Stimulated activated CD4-positive, alpha-beta T cell treated with anti-CD3 and anti-CD28 coated beads, Interleukin-15, amount 100 ng/mL, for 24 hours (primary cell): ENCODE measurements at regions not wholly inside any gene's neighbourhood (a gene's known extent, or its start where the extent isn't known, plus 50 kb on each side); places are given as distances from the start of the nearest gene placed in this dataset.

Experiments used
- DNase-seq: peaks from one replicate; pipeline ENCODE4 v3.0.0-alpha.2; 2020

GRCh38 chr12:75716291-75717025 lies 205.0 kb upstream of the KRR1 start:
- DNase-seq = no peak

DNA sequence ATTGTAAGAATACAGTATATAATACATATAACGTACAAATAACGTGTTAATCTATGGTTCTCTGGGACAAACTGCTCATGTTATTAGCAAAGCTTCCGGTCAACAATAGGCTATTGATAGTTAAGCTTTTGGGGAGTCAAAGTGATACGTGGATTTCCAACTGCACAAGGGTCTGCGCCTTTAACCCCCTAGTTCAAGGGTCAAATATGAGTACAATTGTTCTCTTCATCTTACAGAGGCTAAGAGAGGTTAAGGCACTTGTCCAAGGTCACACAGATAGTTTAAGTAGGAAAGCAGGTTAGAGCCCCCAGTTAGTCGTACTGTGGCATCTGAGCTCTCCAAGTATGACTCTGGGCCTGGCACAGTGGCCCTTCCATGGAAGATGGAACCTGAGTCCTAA lies 204.3 kb upstream of the KRR1 start:
- no peak for DNase-seq

- no peak for DNase-seq
These were observed 203.9 kb upstream of the KRR1 start for GRCh38 chr12:75715323-75715644.

DNA sequence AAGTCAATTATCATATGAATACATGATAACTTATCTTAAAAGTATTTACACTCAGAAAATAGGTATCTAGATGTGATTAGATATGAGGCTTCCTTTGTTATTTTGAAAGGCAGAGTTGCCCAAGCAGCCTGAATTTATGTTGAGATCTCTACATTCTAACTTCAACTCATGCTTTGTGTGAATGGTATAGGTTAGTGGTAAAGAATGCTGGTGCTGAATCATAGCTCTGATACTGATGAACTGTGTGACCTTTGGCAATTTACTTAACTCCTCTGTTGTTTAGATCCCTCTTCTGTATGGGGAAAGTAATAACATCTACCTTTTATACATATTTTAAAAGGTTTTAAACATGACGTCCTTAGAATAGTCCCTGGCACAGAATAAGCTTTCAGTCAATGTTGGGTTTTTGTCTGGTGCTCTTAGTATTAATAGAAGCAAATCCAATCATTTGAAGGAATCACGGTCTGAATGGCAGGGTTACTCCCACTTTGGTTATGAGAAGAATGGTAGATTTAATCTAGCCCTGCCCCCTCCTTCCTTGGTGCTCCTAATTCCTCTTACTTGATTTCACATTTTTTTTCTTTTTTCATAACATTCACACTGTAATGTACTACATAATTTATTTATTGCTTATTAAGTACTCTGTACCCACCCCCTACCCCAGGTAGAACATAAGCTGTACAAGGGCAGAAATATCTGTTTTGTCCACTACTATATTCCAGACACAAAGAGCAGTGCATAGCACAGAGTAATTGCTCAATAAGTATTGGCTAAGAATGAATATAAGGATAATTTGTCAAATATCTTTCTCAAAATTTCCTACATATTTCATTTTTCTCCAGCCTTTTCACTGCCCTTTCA lies 203.3 kb upstream of the KRR1 start:
- no peak for DNase-seq

- DNase-seq = no peak
These were observed 202.0 kb upstream of the KRR1 start for GRCh38 chr12:75713434-75713833.

DNA sequence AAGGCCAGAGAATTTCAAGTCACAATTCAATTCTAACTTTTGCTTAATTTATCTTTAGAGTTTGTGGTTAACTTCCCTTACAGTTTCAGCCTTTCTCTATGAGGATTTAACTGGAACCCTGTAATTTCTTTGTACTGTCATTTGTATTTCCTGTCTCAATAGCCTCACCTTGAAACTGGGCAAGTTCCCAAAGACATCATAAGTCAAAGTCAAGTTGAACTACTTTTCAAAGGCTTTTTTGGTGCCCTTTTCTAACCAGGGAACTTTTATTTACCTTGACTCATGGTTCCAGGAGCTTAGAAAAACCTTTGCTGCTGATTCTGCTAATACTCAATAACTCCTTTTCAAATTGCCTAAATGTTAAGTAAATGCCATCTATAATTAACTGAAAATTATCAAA lies 200.8 kb upstream of the KRR1 start:
- no peak for DNase-seq

DNA sequence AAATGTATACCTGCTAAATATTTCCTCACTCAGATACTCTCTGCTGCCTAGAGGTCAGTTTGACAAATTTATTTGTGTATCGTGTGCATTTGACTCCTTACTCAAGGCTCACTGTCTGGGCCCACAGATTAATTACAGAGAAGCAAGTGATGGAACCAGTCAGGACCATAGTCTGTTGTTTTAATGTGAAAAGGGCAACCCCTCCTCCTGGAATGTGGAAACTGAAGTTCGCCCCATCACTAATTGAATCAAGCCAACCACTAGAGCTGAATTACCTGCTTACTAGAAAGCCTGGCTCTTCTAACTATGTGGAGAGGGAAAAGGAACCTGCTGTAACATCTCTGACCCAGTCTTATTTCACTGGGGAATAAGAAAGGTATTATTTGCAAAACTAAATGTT lies 199.9 kb upstream of the KRR1 start:
- DNase-seq = no peak

DNA sequence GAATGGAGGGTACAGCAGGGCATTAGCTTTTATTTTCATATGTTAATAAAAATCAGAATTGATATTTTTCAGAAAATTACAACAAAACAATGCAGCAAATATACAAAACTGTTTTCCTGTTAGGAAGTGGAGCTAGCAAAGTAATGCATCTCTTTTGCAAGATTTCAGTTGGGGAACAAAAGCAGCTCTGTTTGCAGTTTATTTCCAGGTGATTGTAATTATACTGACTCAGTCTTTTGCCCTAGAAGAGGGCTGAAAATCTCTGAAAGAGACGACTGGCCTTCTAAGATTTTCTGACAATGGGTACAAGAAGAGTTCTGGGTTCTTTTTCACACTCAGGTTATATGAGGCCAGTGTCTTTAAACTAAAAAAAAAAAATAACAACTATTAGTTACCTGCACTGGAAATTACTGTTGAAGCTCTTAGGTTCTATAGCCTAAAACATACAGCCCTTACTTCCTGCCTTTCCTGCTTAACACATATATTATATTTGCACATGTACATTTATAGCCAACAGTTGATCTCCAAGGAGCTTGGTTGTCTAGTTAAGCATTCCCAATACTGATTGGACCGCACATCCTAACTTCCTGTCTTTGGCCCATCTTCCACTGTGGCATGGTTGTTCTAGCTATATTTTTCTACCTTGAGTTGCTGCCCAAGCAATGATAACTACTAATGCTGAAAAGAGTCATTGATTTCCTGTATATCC lies 199.1 kb upstream of the KRR1 start:
- no peak for DNase-seq

DNA sequence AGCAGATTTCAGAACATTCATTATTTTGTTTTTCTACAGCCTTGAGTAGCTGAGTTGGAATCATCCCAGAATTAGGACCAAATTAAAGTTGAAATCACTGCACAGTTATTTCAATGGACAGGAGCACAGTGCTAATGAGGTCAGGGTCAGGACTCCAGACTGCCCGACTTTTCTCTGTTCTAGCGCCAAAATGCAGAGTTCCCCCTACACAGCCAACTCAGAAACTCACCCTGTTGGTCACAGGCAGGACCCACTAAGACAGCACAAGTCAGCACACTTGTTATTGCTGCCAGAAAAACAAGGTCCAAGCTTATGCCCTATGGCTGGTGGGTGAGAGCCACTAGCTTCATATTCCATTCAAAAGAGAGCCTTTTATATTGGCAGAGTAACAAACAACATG lies 198.1 kb upstream of the KRR1 start:
- no peak for DNase-seq

DNA sequence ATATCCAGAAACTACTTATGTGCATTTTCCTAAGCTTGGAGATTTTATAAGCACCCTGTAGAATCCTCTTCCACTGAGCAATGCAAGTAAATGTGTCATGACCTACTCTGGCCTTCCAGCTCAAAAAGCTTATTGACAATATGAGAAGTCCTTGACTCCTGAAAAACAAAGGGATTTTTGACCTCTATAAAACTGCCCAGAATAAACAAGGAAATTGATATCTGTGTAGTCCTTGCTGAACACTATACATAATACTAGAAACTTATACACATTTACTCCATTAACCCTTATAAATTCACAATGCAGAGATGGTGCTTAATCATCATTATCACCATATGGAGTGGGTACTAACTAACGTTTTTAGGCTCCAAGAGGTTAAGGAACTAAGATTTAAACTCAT lies 197.4 kb upstream of the KRR1 start:
- DNase-seq = no peak

GRCh38 chr12:75707983-75708382 lies 196.6 kb upstream of the KRR1 start:
- DNase-seq = no peak

DNA sequence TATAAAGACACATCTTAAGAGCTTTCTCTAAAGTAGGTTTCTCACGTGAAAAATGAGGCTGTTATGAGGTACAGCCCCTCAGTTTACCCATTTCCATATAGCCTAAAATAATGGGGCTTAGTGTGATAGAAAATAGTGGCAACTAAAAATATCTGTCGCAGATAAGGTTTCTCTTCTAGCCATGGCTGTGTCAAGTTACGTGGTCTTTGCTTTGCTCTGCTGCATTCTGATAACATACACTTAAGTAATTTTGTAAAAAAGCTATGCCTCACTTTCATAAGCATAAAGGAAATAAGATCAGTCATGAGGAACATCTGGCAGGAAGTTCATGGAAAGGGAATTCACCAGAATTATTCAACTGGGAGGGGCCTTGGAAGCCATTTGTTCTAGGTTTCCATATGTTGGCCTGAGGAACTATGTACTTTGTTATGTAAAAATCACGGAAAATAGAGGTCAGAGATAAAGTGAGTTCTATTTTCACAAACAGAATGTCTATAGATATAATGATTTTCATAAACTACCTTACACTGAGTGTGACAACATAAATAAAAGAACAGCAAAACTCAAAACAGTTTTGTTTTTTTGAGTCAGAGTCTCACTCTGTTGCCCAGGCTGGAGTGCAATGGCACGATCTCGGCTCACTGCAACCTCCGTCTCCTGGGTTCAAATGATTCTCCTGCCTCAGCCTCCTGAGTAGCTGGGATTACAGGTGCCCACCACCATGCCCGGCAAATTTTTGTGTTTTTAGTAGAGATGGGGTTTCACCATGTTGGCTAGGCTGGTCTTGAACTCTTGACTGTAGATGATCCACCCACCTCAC lies 195.6 kb upstream of the KRR1 start:
- no peak for DNase-seq

DNA sequence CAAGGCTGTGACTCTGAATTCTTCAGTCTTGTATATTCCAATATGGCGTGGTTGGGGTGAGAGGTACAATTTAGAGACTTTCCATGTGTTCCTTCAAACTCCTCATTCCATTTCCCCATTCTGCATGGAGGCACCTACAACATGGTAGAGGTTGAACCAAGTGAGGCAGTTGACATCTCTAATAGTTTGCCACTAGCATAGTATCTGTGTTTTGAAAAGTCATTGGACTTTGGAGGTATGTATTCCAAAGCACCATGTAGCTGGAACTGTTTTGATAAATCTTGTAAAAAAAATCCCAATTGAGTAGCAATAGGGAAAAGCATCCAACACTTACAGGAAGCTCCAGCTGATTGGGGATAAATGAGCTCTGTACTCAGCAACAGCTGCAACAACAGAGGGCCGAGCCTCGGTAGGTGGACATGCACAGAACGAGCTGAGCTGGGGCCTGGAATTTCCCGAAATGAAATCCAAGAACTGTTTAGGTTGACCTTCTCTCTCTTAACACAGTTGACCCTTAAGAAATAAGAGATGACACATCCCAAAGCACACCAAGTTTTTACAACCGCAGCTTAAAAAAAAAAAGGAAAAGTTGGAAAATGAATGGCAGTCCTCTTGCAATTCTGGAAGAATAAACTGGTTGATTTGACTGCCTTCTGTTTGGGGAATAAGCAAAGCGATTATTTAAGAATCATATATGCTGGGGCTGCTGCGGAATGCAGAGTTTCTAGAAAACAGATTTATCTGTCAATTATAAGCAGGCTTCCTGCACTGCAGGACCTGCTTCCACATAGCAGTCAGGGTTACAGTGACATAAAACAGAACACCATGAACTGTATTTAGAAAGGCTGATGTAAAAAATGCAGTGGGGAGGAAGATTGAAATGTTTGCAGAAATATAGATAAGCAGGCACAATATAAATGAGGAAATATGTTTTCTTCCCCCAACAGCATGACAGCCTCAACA lies 194.6 kb upstream of the KRR1 start:
- no peak for DNase-seq

DNA sequence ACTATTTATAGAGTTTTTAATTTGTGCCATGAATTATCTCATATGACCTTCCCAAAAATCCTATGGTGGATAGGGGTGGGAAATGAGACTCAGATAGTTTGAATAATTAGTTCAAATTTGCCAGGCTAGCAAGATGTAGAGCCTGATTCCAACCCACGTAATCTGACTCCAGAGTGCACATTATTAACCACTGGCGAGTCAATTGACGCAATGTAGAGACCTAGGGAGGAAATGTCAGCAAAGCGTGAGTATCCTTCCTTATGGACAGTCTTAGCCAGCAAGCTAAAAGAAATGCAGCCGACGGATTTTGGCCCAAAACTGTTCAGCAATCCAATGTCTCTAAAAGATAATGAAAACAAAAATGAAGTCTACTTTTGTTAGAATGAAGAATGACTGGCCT lies 193.3 kb upstream of the KRR1 start:
- DNase-seq = no peak

GRCh38 chr12:75704208-75704607 lies 192.8 kb upstream of the KRR1 start:
- no peak for DNase-seq

DNA sequence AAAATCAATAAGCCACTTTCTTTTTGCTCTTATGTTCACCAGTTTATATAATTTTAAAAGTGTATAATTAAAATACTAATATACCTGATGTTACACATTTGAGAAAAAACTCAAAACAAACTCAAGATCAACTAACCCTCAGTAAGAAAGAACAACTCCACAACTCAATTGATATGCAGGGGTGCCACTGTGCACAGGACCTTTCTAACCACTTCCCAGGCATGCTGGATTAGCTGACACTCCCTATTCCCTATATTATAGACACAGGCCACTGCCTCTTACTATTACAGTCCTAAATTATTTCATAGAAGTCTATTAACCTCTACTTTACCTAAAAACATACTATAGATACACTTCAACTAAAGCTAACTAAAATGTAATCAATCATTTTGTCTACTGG lies 191.7 kb upstream of the KRR1 start:
- DNase-seq = no peak

GRCh38 chr12:75702477-75703093 lies 191.2 kb upstream of the KRR1 start:
- no peak for DNase-seq

- DNase-seq = no peak
These were observed 190.4 kb upstream of the KRR1 start for GRCh38 chr12:75701859-75702258.

GRCh38 chr12:75699728-75700496 lies 188.5 kb upstream of the KRR1 start:
- no peak for DNase-seq

DNA sequence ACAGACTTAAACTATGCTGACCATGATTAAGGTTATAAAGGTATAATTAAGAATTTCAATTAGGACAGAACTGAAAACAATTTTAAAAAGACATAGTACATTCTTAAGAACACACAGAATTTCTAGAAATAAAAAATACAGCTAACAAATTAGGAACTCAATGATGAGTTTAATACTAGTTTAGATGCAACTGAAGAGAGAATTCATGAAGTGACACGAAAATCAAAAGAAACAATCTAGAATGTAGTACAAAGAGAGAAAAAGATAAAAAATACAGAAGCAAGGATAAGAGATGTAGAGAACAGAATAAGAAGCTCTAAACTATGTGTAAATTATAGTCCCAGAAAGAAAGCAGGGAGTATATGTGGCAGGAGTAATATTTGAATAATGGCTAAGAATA lies 187.8 kb upstream of the KRR1 start:
- no peak for DNase-seq

DNA sequence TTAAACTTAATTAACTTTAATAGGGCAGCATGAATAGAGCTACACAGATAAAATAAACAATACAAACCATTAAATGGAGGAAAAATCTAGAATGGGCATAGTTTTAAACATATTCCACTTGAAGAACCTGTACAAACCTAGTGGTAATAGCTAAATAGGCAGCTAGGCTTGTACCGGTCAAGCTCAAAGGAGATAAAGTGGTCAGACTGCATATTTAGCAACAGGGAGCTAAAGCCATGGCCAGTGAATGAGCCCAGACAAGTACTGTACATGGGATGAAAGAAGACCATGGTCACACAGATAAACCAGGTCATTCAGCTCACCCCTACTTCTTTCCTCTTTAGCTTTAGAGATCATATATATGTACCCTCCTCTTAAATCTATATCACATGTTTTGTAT lies 186.6 kb upstream of the KRR1 start:
- DNase-seq = no peak
